ENCODE measurements at regions not wholly inside any gene's neighbourhood (a gene's known extent, or its start where the extent isn't known, plus 50 kb on each side); places are given as distances from the start of the nearest gene placed in this dataset.

GRCh38 chr10:118395947-118396346 lies 53.8 kb upstream of the FAM204A start:
- no peak for DNase-seq (ENCODE audit: low spot score)
- no peak overlapping the region for H3K27ac ChIP-seq (replicated peaks; ENCODE audit: low read length)
- H2AK5ac ChIP-seq (ENCODE audit: low read depth, low read length): no peak overlapping the region
- H3K18ac ChIP-seq (ENCODE audit: low read length): no peak overlapping the region
- H3K4ac ChIP-seq (ENCODE audit: low read length): no peak overlapping the region
- no peak overlapping the region for H2BK5ac ChIP-seq (ENCODE audit: low read length)
- H3K27me3 ChIP-seq (ENCODE audit: control insufficient read depth in 3 of 3, insufficient read depth in 3 of 3, low read depth in 1 of 3, low read length in 3 of 3): peaks cover 0 to 2% (median 0%) of the 10 kb centered on the region in 3 experiments
- no peak overlapping the region for H4K91ac ChIP-seq (ENCODE audit: low read depth, low read length, poor library complexity)
- H3K4me1 ChIP-seq (ENCODE audit: control insufficient read depth in 2 of 2, insufficient read depth in 1 of 2, low read depth in 1 of 2, low read length in 2 of 2): no peaks in the 10 kb centered on the region
- no peaks in the 10 kb centered on the region for H3K36me3 ChIP-seq (replicated peaks in 1 of 2; ENCODE audit: control insufficient read depth in 2 of 2, insufficient read depth in 2 of 2, low read length in 2 of 2)
- no peaks in the 10 kb centered on the region for H3K79me1 ChIP-seq (ENCODE audit: low read depth, low read length)
- H2BK12ac ChIP-seq (ENCODE audit: low read length): no peak overlapping the region
- no peak overlapping the region for H2BK120ac ChIP-seq (ENCODE audit: low read depth, low read length)
- no peak overlapping the region for H3K9ac ChIP-seq (ENCODE audit: low read depth, low read length, poor library complexity)
- WGBS, 2 donors (ENCODE audit: extremely low coverage in 2 of 2, insufficient read length in 2 of 2, insufficient replicate concordance in 1 of 2): no CpG with 5 or more reads among the region's 5 CpGs
- no peak overlapping the region for H3K4me3 ChIP-seq (ENCODE audit: low read length in 2 of 2)
- H3K9me3 ChIP-seq (replicated peaks in 1 of 2; ENCODE audit: control insufficient read depth in 2 of 2, insufficient read depth in 1 of 2, low read depth in 1 of 2, low read length in 2 of 2): peaks cover 0 to 1% of the 10 kb centered on the region in 2 donors
- no peak overlapping the region for H2AFZ ChIP-seq (ENCODE audit: low read length)
- no peak overlapping the region for H3K14ac ChIP-seq (ENCODE audit: low read length)
- no peak overlapping the region for H3K23ac ChIP-seq (ENCODE audit: low read depth, low read length, poor library complexity)
- no peak overlapping the region for H4K8ac ChIP-seq (ENCODE audit: low read depth, low read length)
- H2BK15ac ChIP-seq (ENCODE audit: low read length): no peak overlapping the region
- H3K4me2 ChIP-seq (ENCODE audit: insufficient read depth, low read length, poor library complexity, severe bottlenecking): no peak overlapping the region

GRCh38 chr10:118394301-118395200 lies 52.4 kb upstream of the FAM204A start:
- H3K18ac ChIP-seq (ENCODE audit: low read length): no peak overlapping the region
- no peak overlapping the region for H2BK15ac ChIP-seq (ENCODE audit: low read length)
- H3K4ac ChIP-seq (ENCODE audit: low read length): no peak overlapping the region
- no peak overlapping the region for H2BK12ac ChIP-seq (ENCODE audit: low read length)
- no peaks in the 10 kb centered on the region for H3K4me1 ChIP-seq (ENCODE audit: control insufficient read depth in 2 of 2, insufficient read depth in 1 of 2, low read depth in 1 of 2, low read length in 2 of 2)
- H3K4me2 ChIP-seq (ENCODE audit: insufficient read depth, low read length, poor library complexity, severe bottlenecking): no peak overlapping the region
- no peak overlapping the region for H3K14ac ChIP-seq (ENCODE audit: low read length)
- H3K27ac ChIP-seq (replicated peaks; ENCODE audit: low read length): no peak overlapping the region
- H3K27me3 ChIP-seq (ENCODE audit: control insufficient read depth in 3 of 3, insufficient read depth in 3 of 3, low read depth in 1 of 3, low read length in 3 of 3): peaks cover 0 to 2% (median 0%) of the 10 kb centered on the region in 3 experiments
- WGBS, 2 donors (ENCODE audit: extremely low coverage in 2 of 2, insufficient read length in 2 of 2, insufficient replicate concordance in 1 of 2): no CpG with 5 or more reads among the region's 8 CpGs
- H3K9me3 ChIP-seq (replicated peaks in 1 of 2; ENCODE audit: control insufficient read depth in 2 of 2, insufficient read depth in 1 of 2, low read depth in 1 of 2, low read length in 2 of 2): no peaks in the 10 kb centered on the region
- H2BK5ac ChIP-seq (ENCODE audit: low read length): no peak overlapping the region
- no peak overlapping the region for H3K9ac ChIP-seq (ENCODE audit: low read depth, low read length, poor library complexity)
- no peak overlapping the region for H4K91ac ChIP-seq (ENCODE audit: low read depth, low read length, poor library complexity)
- no peak overlapping the region for H2AFZ ChIP-seq (ENCODE audit: low read length)
- H4K8ac ChIP-seq (ENCODE audit: low read depth, low read length): no peak overlapping the region
- H3K79me1 ChIP-seq (ENCODE audit: low read depth, low read length): no peaks in the 10 kb centered on the region
- H2AK5ac ChIP-seq (ENCODE audit: low read depth, low read length): no peak overlapping the region
- DNase-seq (ENCODE audit: low spot score): no peak
- no peak overlapping the region for H3K23ac ChIP-seq (ENCODE audit: low read depth, low read length, poor library complexity)
- no peak overlapping the region for H2BK120ac ChIP-seq (ENCODE audit: low read depth, low read length)
- no peaks in the 10 kb centered on the region for H3K36me3 ChIP-seq (replicated peaks in 1 of 2; ENCODE audit: control insufficient read depth in 2 of 2, insufficient read depth in 2 of 2, low read length in 2 of 2)
- no peak overlapping the region for H3K4me3 ChIP-seq (ENCODE audit: low read length in 2 of 2)

- WGBS, 2 donors (ENCODE audit: extremely low coverage in 2 of 2, insufficient read length in 2 of 2, insufficient replicate concordance in 1 of 2): no CpG with 5 or more reads among the region's 5 CpGs
- no peak overlapping the region for H4K91ac ChIP-seq (ENCODE audit: low read depth, low read length, poor library complexity)
- no peak overlapping the region for H2BK12ac ChIP-seq (ENCODE audit: low read length)
- H3K4me2 ChIP-seq (ENCODE audit: insufficient read depth, low read length, poor library complexity, severe bottlenecking): no peak overlapping the region
- no peaks in the 10 kb centered on the region for H3K36me3 ChIP-seq (replicated peaks in 1 of 2; ENCODE audit: control insufficient read depth in 2 of 2, insufficient read depth in 2 of 2, low read length in 2 of 2)
- H3K14ac ChIP-seq (ENCODE audit: low read length): no peak overlapping the region
- H3K79me1 ChIP-seq (ENCODE audit: low read depth, low read length): no peaks in the 10 kb centered on the region
- no peak overlapping the region for H2BK120ac ChIP-seq (ENCODE audit: low read depth, low read length)
- no peaks in the 10 kb centered on the region for H3K4me1 ChIP-seq (ENCODE audit: control insufficient read depth in 2 of 2, insufficient read depth in 1 of 2, low read depth in 1 of 2, low read length in 2 of 2)
- peaks cover 0 to 2% (median 0%) of the 10 kb centered on the region in 3 experiments for H3K27me3 ChIP-seq (ENCODE audit: control insufficient read depth in 3 of 3, insufficient read depth in 3 of 3, low read depth in 1 of 3, low read length in 3 of 3)
- no peak overlapping the region for H2AFZ ChIP-seq (ENCODE audit: low read length)
- no peak overlapping the region for H3K23ac ChIP-seq (ENCODE audit: low read depth, low read length, poor library complexity)
- no peak overlapping the region for H3K27ac ChIP-seq (replicated peaks; ENCODE audit: low read length)
- no peak overlapping the region for H3K18ac ChIP-seq (ENCODE audit: low read length)
- H3K9ac ChIP-seq (ENCODE audit: low read depth, low read length, poor library complexity): no peak overlapping the region
- DNase-seq (ENCODE audit: low spot score): no peak
- no peak overlapping the region for H4K8ac ChIP-seq (ENCODE audit: low read depth, low read length)
- H2BK15ac ChIP-seq (ENCODE audit: low read length): no peak overlapping the region
- H3K9me3 ChIP-seq (replicated peaks in 1 of 2; ENCODE audit: control insufficient read depth in 2 of 2, insufficient read depth in 1 of 2, low read depth in 1 of 2, low read length in 2 of 2): no peaks in the 10 kb centered on the region
- H2AK5ac ChIP-seq (ENCODE audit: low read depth, low read length): no peak overlapping the region
- no peak overlapping the region for H3K4ac ChIP-seq (ENCODE audit: low read length)
- H2BK5ac ChIP-seq (ENCODE audit: low read length): no peak overlapping the region
- no peak overlapping the region for H3K4me3 ChIP-seq (ENCODE audit: low read length in 2 of 2)
Measured at GRCh38 chr10:118392761-118393160, 50.6 kb upstream of the FAM204A start.

Data from neuronal stem cell (in vitro differentiated cells).